Glutamatergic neuron (in vitro differentiated cells): ENCODE measurements at regions not wholly inside any gene's neighbourhood (a gene's known extent, or its start where the extent isn't known, plus 50 kb on each side); places are given as distances from the start of the nearest gene placed in this dataset.

Experiments
- DNase-seq: peaks from one replicate; pipeline ENCODE4 v3.0.0; 2022
- H3K27ac Mint-ChIP-seq: one replicate; pipeline ENCODE4 v1.8.0; 2020; ENCODE audit warnings: mild to moderate bottlenecking, mixed read lengths, inconsistent platforms; ENCODE audit not compliant: unreplicated experiment
- H3K27me3 Mint-ChIP-seq: one replicate; pipeline ENCODE4 v1.8.0; 2020; ENCODE audit warnings: mild to moderate bottlenecking, moderate library complexity, mixed read lengths, inconsistent platforms; ENCODE audit not compliant: unreplicated experiment
- H3K36me3 Mint-ChIP-seq: one replicate; pipeline ENCODE4 v1.8.0; 2020; ENCODE audit warnings: mild to moderate bottlenecking, mixed read lengths, inconsistent platforms; ENCODE audit not compliant: unreplicated experiment
- H3K4me1 Mint-ChIP-seq: one replicate; pipeline ENCODE4 v1.8.0; 2020; ENCODE audit warnings: mild to moderate bottlenecking, low read depth, mixed read lengths, inconsistent platforms; ENCODE audit not compliant: unreplicated experiment
- H3K4me3 Mint-ChIP-seq: one replicate; pipeline ENCODE4 v1.8.0; 2020; ENCODE audit warnings: mild to moderate bottlenecking, mixed read lengths, inconsistent platforms; ENCODE audit not compliant: unreplicated experiment
- H3K9me3 Mint-ChIP-seq: one replicate; pipeline ENCODE4 v1.8.0; 2020; ENCODE audit warnings: mild to moderate bottlenecking, moderate library complexity, mixed read lengths, inconsistent platforms; ENCODE audit not compliant: unreplicated experiment
- TF ChIP-seq, protein P1 (sequence below): fragments of 200-600 bp; sonication (generic); IDR thresholded peaks from one replicate; pipeline ENCODE4 v1.5.0; 2021; ENCODE audit not compliant: partially characterized antibody, unreplicated experiment

DNA sequence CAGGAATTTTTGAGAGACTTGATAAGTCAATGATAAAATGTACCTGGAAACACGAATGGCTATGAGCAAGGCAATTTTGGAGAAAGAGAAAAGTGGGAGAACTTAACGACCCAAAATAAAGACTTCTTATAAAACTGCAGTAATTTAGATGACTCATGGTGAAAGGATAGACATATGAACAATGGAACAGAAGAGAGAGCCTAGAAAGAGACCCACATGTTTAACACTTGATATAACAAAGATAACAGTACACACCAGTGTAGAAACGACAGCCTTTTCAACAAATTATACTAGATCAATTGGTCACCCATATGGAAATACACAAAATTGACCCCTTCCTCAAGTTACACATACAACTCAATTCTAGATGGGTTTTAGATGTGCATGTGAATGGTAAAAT, 117.5 kb upstream of the GALNT2 start:
- TF ChIP-seq, protein P1, sequence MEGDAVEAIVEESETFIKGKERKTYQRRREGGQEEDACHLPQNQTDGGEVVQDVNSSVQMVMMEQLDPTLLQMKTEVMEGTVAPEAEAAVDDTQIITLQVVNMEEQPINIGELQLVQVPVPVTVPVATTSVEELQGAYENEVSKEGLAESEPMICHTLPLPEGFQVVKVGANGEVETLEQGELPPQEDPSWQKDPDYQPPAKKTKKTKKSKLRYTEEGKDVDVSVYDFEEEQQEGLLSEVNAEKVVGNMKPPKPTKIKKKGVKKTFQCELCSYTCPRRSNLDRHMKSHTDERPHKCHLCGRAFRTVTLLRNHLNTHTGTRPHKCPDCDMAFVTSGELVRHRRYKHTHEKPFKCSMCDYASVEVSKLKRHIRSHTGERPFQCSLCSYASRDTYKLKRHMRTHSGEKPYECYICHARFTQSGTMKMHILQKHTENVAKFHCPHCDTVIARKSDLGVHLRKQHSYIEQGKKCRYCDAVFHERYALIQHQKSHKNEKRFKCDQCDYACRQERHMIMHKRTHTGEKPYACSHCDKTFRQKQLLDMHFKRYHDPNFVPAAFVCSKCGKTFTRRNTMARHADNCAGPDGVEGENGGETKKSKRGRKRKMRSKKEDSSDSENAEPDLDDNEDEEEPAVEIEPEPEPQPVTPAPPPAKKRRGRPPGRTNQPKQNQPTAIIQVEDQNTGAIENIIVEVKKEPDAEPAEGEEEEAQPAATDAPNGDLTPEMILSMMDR = no peak
- peaks cover 1% of the 10 kb centered on the region for H3K27me3 Mint-ChIP-seq
- no peaks in the 10 kb centered on the region for H3K36me3 Mint-ChIP-seq
- H3K9me3 Mint-ChIP-seq = no peaks in the 10 kb centered on the region
- H3K4me3 Mint-ChIP-seq = no peak overlapping the region
- no peak for DNase-seq
- peaks cover 3% of the 10 kb centered on the region for H3K4me1 Mint-ChIP-seq
- H3K27ac Mint-ChIP-seq = no peak overlapping the region

DNA sequence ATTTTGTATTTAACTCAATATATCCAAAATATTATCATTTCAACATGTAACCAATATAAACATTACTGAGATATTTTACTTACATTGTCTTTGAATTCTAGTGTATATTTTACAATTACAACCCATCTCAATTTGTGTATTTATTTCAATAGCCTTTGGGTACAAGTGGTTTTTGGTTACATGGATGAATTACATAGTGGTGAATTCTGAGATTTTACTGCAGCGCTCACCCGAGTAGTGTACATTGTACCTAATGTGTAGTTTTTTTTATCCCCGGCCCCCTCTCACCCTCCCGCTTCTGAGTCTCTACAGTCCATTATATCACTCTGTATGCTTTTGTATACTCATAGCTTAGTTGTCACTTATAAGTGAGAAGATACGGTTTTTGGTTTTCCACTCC, 117.0 kb upstream of the GALNT2 start:
- Mint-ChIP-seq H3K27me3 (peaks cover 1% of the 10 kb centered on the region), H3K27ac (no peak overlapping the region), H3K4me1 (peaks cover 3% of the 10 kb centered on the region), H3K36me3 (no peaks in the 10 kb centered on the region), H3K4me3 (no peak overlapping the region), H3K9me3 (no peaks in the 10 kb centered on the region)
- TF ChIP-seq, protein P1 = no peak
- no peak for DNase-seq

DNA sequence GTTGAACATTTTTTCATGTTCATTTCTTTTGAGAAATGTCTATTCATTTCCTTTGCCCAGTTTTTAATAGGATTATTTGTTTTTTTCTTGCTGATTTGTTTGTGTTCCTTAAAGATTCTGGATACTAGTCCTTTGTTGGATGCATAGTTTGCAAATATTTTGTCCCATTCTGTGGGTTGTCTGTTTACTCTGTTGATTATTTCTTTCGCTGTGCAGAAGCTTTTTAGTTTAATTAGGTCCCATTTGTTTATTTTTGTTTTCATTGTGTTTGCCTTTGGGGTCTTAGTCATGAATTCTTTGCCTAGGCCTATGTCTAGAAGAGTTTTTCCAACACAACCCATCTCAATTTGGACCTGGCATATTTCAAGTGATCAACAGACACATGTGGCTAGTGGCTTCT, 116.1 kb upstream of the GALNT2 start:
- H3K27ac Mint-ChIP-seq = no peak overlapping the region
- peaks cover under 1% of the 10 kb centered on the region for H3K9me3 Mint-ChIP-seq
- no peak overlapping the region for H3K4me3 Mint-ChIP-seq
- H3K4me1 Mint-ChIP-seq = no peaks in the 10 kb centered on the region
- no peak for DNase-seq
- no peaks in the 10 kb centered on the region for H3K36me3 Mint-ChIP-seq
- peaks cover under 1% of the 10 kb centered on the region for H3K27me3 Mint-ChIP-seq
- TF ChIP-seq, protein P1 = no peak

DNA sequence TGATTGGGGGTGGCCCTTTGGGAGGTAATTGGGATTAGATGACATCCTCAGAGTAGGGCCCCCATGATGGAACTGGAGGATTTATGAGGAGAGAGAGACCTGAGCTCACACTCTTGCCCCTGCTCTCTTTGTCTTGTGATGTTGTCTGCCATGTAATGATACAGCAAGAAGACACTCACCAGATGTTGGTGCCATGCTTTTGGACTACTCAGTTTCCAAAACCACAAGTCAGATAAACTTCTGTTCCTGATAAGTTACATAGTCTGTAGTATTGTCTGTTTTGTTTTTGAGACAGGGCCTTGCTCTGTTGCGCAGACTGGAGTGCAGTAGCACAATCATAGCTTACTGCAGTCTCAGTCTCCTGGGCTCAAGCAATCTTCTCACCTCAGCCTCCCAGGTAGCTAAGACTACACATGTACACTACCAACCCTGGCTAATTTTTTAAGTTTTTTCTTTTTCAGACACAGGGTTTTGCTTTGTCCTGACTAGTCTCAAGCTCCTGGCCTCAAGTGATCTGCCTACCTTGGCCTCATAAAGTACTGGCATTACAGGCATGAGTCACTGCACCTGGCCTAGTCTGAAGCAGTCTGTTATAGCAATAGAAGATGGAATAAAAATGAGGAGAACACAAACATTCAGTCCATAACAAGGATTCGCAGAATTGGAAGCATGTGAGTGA, 115.0 kb upstream of the GALNT2 start:
- peaks cover 4% of the 10 kb centered on the region for H3K27me3 Mint-ChIP-seq
- H3K9me3 Mint-ChIP-seq = peaks cover 2% of the 10 kb centered on the region
- H3K4me3 Mint-ChIP-seq = no peak overlapping the region
- TF ChIP-seq, protein P1 = no peak
- no peak overlapping the region for H3K27ac Mint-ChIP-seq
- no peak for DNase-seq
- H3K36me3 Mint-ChIP-seq = peaks cover 5% of the 10 kb centered on the region
- no peaks in the 10 kb centered on the region for H3K4me1 Mint-ChIP-seq

DNA sequence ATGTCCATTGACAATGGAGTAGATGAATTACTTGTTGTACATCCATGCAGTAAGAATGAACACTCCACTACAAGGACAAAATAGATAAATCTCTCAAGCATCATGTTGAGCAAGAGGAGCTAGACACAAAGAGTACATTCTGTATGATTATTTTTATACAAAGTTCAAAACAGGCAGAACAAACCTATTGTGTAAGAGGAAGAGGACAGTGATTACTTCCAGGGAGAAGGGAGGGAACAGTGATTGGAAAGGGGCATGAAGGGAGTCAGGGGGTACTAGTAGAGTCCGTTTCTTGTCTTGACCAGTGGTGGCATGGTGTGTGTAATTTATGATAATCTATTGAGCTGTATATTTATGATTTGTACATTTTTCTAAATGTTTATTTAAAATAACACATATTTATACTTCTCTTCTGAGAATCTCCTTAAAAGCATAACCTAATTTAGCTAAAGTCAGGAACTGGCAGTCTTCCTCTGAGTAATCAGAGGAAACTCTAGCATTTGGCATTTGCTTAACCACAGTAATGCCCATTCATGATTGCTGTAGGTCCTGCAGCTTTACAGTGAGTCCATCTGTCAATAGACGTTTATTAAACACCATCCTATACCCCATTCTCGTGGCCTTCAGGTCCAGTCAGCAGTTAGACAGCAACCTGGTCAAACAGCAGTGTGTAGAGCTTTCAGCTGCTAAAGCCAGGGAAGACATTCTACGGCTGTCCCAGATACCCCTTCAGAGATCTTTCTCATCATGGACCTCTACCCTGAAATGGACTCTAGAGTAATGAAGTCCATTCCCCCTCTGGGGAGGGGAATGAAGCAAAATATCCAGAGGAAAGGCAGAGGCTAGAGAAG, 114.1 kb upstream of the GALNT2 start:
- Mint-ChIP-seq H3K4me3 (no peak overlapping the region), H3K36me3 (peaks cover 11% of the 10 kb centered on the region), H3K27me3 (peaks cover 4% of the 10 kb centered on the region), H3K4me1 (no peaks in the 10 kb centered on the region), H3K27ac (no peak overlapping the region), H3K9me3 (peaks cover 2% of the 10 kb centered on the region)
- TF ChIP-seq, protein P1 = no peak
- no peak for DNase-seq
